IMR-90 (cell line): ENCODE measurements at regions not wholly inside any gene's neighbourhood (a gene's known extent, or its start where the extent isn't known, plus 50 kb on each side); places are given as distances from the start of the nearest gene placed in this dataset.

Experiments used
- ATAC-seq: fragments of 200-7000 bp; cut with Tn5 transposase; 2 replicates; pipeline ENCODE4 v1.9.1; 2020; ENCODE audit warnings: low read depth, mild to moderate bottlenecking, moderate library complexity
- BruUV-seq: library from RNA; stranded (reverse); fragments of 400-500 nt; replicated peaks from 2 replicates; lab custom pipeline; 2021; lab: Mats Ljungman, UMichigan
- CTCF ChIA-PET: fragments of 300-600 bp; formaldehyde crosslinking; extraction: SDS; loops from one replicate; lab custom pipeline; 2021; ENCODE audit warnings: antibody characterized with exemption; lab: Yijun Ruan, JAX
- POLR2A ChIA-PET: fragments of 300-600 bp; sonication (Branson Sonifier 250); formaldehyde crosslinking; loops from one replicate; lab custom pipeline; 2022; ENCODE audit warnings: antibody characterized with exemption; ENCODE audit not compliant: unreplicated experiment; lab: Charles Lee
- DNase-seq: peaks from one replicate; pipeline ENCODE4 v3.0.0; 2013
- H2AFZ ChIP-seq: replicated peaks from 2 replicates; pipeline ENCODE3; 2013; ENCODE audit warnings: low read length, mild to moderate bottlenecking; ENCODE audit not compliant: poor library complexity
- H2AK5ac ChIP-seq: 2 replicates; pipeline ENCODE4 v1.6.1; 2013; ENCODE audit warnings: low read depth, low read length, inconsistent platforms
- H2AK9ac ChIP-seq: replicated peaks from 2 replicates; pipeline ENCODE3; 2013; ENCODE audit warnings: mild to moderate bottlenecking, low read depth, low read length, moderate library complexity; ENCODE audit not compliant: poor library complexity
- H2BK120ac ChIP-seq: 2 replicates; pipeline ENCODE4 v1.6.1; 2013; ENCODE audit warnings: low read depth, low read length, inconsistent platforms
- H2BK15ac ChIP-seq: 3 replicates; pipeline ENCODE4 v1.6.1; 2013; ENCODE audit warnings: low read depth, low read length, inconsistent platforms
- H2BK20ac ChIP-seq: 2 replicates; pipeline ENCODE4 v1.6.1; 2013; ENCODE audit warnings: low read depth, mild to moderate bottlenecking, inconsistent platforms, low read length, moderate library complexity
- H2BK5ac ChIP-seq: 2 replicates; pipeline ENCODE4 v1.6.1; 2013; ENCODE audit warnings: mild to moderate bottlenecking, low read depth, low read length, inconsistent platforms; ENCODE audit not compliant: poor library complexity, severe bottlenecking
- H3K14ac ChIP-seq: replicated peaks from 2 replicates; pipeline ENCODE4 v1.6.1; 2013; ENCODE audit warnings: low read depth, low read length, inconsistent platforms
- H3K18ac ChIP-seq: 2 replicates; pipeline ENCODE4 v1.6.1; 2013; ENCODE audit warnings: low read depth, low read length, control low read depth
- H3K23ac ChIP-seq: 2 replicates; pipeline ENCODE4 v1.6.1; 2013; ENCODE audit warnings: low read depth, low read length, inconsistent platforms
- H3K27ac ChIP-seq: 2 replicates; pipeline ENCODE4 v1.5.1; 2013; ENCODE audit warnings: mild to moderate bottlenecking, control low read depth, low read length; ENCODE audit not compliant: insufficient read depth
- H3K27me3 ChIP-seq: 2 replicates; pipeline ENCODE4 v1.6.1; 2013; ENCODE audit warnings: low read length; ENCODE audit not compliant: control insufficient read depth, insufficient read depth
- H3K36me3 ChIP-seq: 2 replicates; pipeline ENCODE4 v1.6.1; 2013; ENCODE audit warnings: low read length, mixed read lengths; ENCODE audit not compliant: control insufficient read depth, insufficient read depth
- H3K4ac ChIP-seq: 2 replicates; pipeline ENCODE4 v1.6.1; 2013; ENCODE audit warnings: low read depth, low read length, inconsistent platforms
- H3K4me1 ChIP-seq: 2 replicates; pipeline ENCODE4 v1.6.1; 2013; ENCODE audit warnings: low read length, mixed read lengths; ENCODE audit not compliant: control insufficient read depth, insufficient read depth
- H3K4me2 ChIP-seq: 2 replicates; pipeline ENCODE4 v1.6.1; 2013; ENCODE audit warnings: low read depth, mild to moderate bottlenecking, control low read depth, low read length, moderate library complexity
- H3K4me3 ChIP-seq: 2 replicates; pipeline ENCODE4 v1.5.1; 2013; ENCODE audit warnings: low read depth, mild to moderate bottlenecking, control low read depth, low read length, moderate library complexity; ENCODE audit not compliant: insufficient read depth
- H3K56ac ChIP-seq: 2 replicates; pipeline ENCODE4 v1.6.1; 2013; ENCODE audit warnings: low read length, inconsistent platforms; ENCODE audit not compliant: insufficient read depth; ENCODE audit errors: extremely low read depth
- H3K79me1 ChIP-seq, 2 experiments: 2 replicates each; pipeline ENCODE4 v1.6.1; 2013; ENCODE audit warnings: low read length in 2 of 2, inconsistent platforms in 1 of 2, low read depth in 1 of 2
- H3K9ac ChIP-seq: 2 replicates; pipeline ENCODE4 v1.6.1; 2013; ENCODE audit warnings: low read depth, low read length, control low read depth
- H3K9me1 ChIP-seq: 2 replicates; pipeline ENCODE4 v1.6.1; 2013; ENCODE audit warnings: low read length, inconsistent platforms; ENCODE audit not compliant: insufficient read depth
- H3K9me3 ChIP-seq: 2 replicates; pipeline ENCODE4 v1.6.1; 2013; ENCODE audit warnings: low read length; ENCODE audit not compliant: control insufficient read depth, insufficient read depth
- H4K20me1 ChIP-seq: 2 replicates; pipeline ENCODE4 v1.6.1; 2013; ENCODE audit warnings: low read length, inconsistent platforms; ENCODE audit not compliant: insufficient read depth
- H4K5ac ChIP-seq: 2 replicates; pipeline ENCODE4 v1.6.1; 2013; ENCODE audit warnings: mild to moderate bottlenecking, low read depth, low read length, control low read depth
- H4K8ac ChIP-seq, 2 experiments: 2 replicates each; pipeline ENCODE4 v1.6.1; 2013; ENCODE audit warnings: low read depth in 2 of 2, low read length in 2 of 2, control low read depth in 1 of 2, inconsistent platforms in 1 of 2
- H4K91ac ChIP-seq: 2 replicates; pipeline ENCODE4 v1.6.1; 2013; ENCODE audit warnings: low read depth, low read length, inconsistent platforms; ENCODE audit not compliant: insufficient read depth
- BHLHE40 ChIP-seq: fragments of 150-350 bp; IDR thresholded peaks from 2 replicates; pipeline ENCODE4 v1.6.1; 2016; ENCODE audit warnings: mild to moderate bottlenecking, low read depth, low read length
- CEBPB ChIP-seq: IDR thresholded peaks from 2 replicates; pipeline ENCODE4 v1.6.1; 2012; ENCODE audit warnings: low read depth, low read length, improper control_type of control experiment
- CHD1 ChIP-seq: IDR thresholded peaks from 2 replicates; pipeline ENCODE4 v1.6.1; 2012; ENCODE audit warnings: low read depth, low read length, improper control_type of control experiment
- ELK1 ChIP-seq: fragments of 150-350 bp; IDR thresholded peaks from 2 replicates; pipeline ENCODE4 v1.6.1; 2016; ENCODE audit warnings: low read depth, mild to moderate bottlenecking, low read length, moderate library complexity, borderline replicate concordance
- MAFK ChIP-seq: IDR thresholded peaks from 2 replicates; pipeline ENCODE4 v1.6.1; 2012; ENCODE audit warnings: low read depth, low read length, improper control_type of control experiment
- MAZ ChIP-seq: IDR thresholded peaks from 2 replicates; pipeline ENCODE4 v1.6.1; 2012; ENCODE audit warnings: low read depth, mild to moderate bottlenecking, low read length, improper control_type of control experiment, moderate library complexity, borderline replicate concordance
- MXI1 ChIP-seq: IDR thresholded peaks from 2 replicates; pipeline ENCODE4 v1.6.1; 2012; ENCODE audit warnings: low read depth, mild to moderate bottlenecking, low read length, moderate library complexity, borderline replicate concordance
- RFX5 ChIP-seq: IDR thresholded peaks from 2 replicates; pipeline ENCODE4 v1.8.0; 2012; ENCODE audit warnings: low read depth, mild to moderate bottlenecking, low read length, moderate library complexity
- SMC3 ChIP-seq: fragments of 150-350 bp; IDR thresholded peaks from 2 replicates; pipeline ENCODE4 v1.6.1; 2016; ENCODE audit warnings: low read depth, mild to moderate bottlenecking, antibody characterized with exemption, low read length, moderate library complexity
- WGBS, 2 experiments: methylation state at CpG; one replicate each; pipeline versions ENCODE4 v1.1.5 to v1.1.7; 2013; ENCODE audit warnings: missing lambda C conversion rate in 2 of 2; ENCODE audit not compliant: insufficient read length in 1 of 2; ENCODE audit errors: extremely low coverage in 2 of 2; 5-methylcytosine and 5-hydroxymethylcytosine counted together
- dilution Hi-C: fragments of 300-500 bp; cut with HindIII; formaldehyde crosslinking; loops from one replicate; pipeline ENCODE4 v1.14.3; 2018; ENCODE audit warnings: low sequenced_read_pairs; ENCODE audit not compliant: unreplicated experiment
- in situ Hi-C: fragments of 300-500 bp; cut with MboI; formaldehyde crosslinking; loops from 3 replicates; pipeline ENCODE4 v1.14.3; 2019; ENCODE audit warnings: low sequenced_read_pairs, inconsistent platforms, mixed read lengths
- intact Hi-C: fragments of 100-400 bp; cut with micrococcal nuclease; formaldehyde crosslinking; loops from 2 replicates; pipeline ENCODE4 v1.10.0; 2022
- TF ChIP-seq, protein P1 (sequence below): fragments of 150-350 bp; IDR thresholded peaks from 2 replicates; pipeline ENCODE4 v1.6.1; 2017; ENCODE audit warnings: mild to moderate bottlenecking, antibody characterized with exemption, low read length, low read depth

GRCh38 chr1:87539147-87539546 is 210.5 kb downstream of the LMO4 start:
- DNase-seq (no peak), ATAC-seq (no peak)
- no peak overlapping the region for H2BK120ac ChIP-seq
- H3K9me1 ChIP-seq: no peaks in the 10 kb centered on the region
- H3K27me3 ChIP-seq: no peaks in the 10 kb centered on the region
- no peak overlapping the region for H3K18ac ChIP-seq
- TF ChIP-seq CHD1 (no peak), MAFK (no peak), SMC3 (no peak), MXI1 (no peak), ELK1 (no peak), RFX5 (no peak), CEBPB (no peak), MAZ (no peak), BHLHE40 (no peak)
- TF ChIP-seq, protein P1, sequence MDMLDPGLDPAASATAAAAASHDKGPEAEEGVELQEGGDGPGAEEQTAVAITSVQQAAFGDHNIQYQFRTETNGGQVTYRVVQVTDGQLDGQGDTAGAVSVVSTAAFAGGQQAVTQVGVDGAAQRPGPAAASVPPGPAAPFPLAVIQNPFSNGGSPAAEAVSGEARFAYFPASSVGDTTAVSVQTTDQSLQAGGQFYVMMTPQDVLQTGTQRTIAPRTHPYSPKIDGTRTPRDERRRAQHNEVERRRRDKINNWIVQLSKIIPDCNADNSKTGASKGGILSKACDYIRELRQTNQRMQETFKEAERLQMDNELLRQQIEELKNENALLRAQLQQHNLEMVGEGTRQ: no peak
- H2AK5ac ChIP-seq: no peak overlapping the region
- H3K36me3 ChIP-seq: no peaks in the 10 kb centered on the region
- H3K4ac ChIP-seq: no peak overlapping the region
- no peak overlapping the region for H2BK20ac ChIP-seq
- POLR2A ChIA-PET: no interaction called here
- no peak overlapping the region for H2BK15ac ChIP-seq
- no peak overlapping the region for H3K9ac ChIP-seq
- H3K23ac ChIP-seq: no peak overlapping the region
- BruUV-seq: no TSS peak
- peaks cover 2% of the 10 kb centered on the region; the same call in 1 of the 2 replicates for H3K9me3 ChIP-seq
- H2AK9ac ChIP-seq: no peak overlapping the region
- H2AFZ ChIP-seq: no peak overlapping the region
- H3K27ac ChIP-seq: no peak overlapping the region
- intact Hi-C loops (no loop called here), in situ Hi-C loops (no loop called here), dilution Hi-C loops (no loop called here)
- CTCF ChIA-PET: no interaction called here
- H4K8ac ChIP-seq: no peak overlapping the region
- H3K56ac ChIP-seq: no peak overlapping the region
- no CpG with 5 or more reads among the region's 1 CpG for WGBS, 2 experiments
- no peak overlapping the region for H3K4me2 ChIP-seq
- H4K20me1 ChIP-seq: no peaks in the 10 kb centered on the region
- H4K91ac ChIP-seq: no peak overlapping the region
- H2BK5ac ChIP-seq: no peak overlapping the region
- no peak overlapping the region for H3K14ac ChIP-seq
- H3K79me1 ChIP-seq: no peaks in the 10 kb centered on the region
- H3K4me3 ChIP-seq: no peak overlapping the region
- H3K4me1 ChIP-seq: no peaks in the 10 kb centered on the region
- H4K5ac ChIP-seq: no peak overlapping the region
